Esophagus squamous epithelium (tissue), 5 donors: ENCODE measurements at regions not wholly inside any gene's neighbourhood (a gene's known extent, or its start where the extent isn't known, plus 50 kb on each side); places are given as distances from the start of the nearest gene placed in this dataset.
"Not testable (repeated sequence)": the region's sequence is repeated elsewhere in the genome, so short reads cannot be mapped to it uniquely, and the experiment has no call there.

Experiments
- DNase-seq: peaks from one replicate; lab custom pipeline; 2025; lab: John Stamatoyannopoulos, UW
- H3K27ac ChIP-seq, 4 donors: fragments of 200-600 bp; sonication (generic); one replicate each; pipeline ENCODE4 v1.5.1; 2016 to 2019; ENCODE audit warnings: mild to moderate bottlenecking in 1 of 4
- H3K27me3 ChIP-seq, 4 donors: fragments of 200-600 bp; sonication (generic); 1 replicate in 3 of 4; 2 replicates in 1 of 4; pipeline versions ENCODE4 v1.5.1 to v1.6.0; 2017 to 2021; ENCODE audit warnings: antibody characterized with exemption in 1 of 4
- H3K36me3 ChIP-seq, 3 donors: fragments of 200-600 bp; sonication (generic); one replicate each; pipeline ENCODE4 v1.5.1; 2016 to 2019
- H3K4me1 ChIP-seq, 3 donors: fragments of 200-600 bp; sonication (generic); one replicate each; pipeline ENCODE4 v1.5.1; 2017 to 2019
- H3K4me3 ChIP-seq, 4 donors: fragments of 200-600 bp; sonication (generic); 1 replicate in 3 of 4; 2 replicates in 1 of 4; pipeline ENCODE4 v1.5.1; 2016 to 2019; ENCODE audit warnings: mild to moderate bottlenecking in 2 of 4, moderate library complexity in 1 of 4
- H3K9me3 ChIP-seq, 3 donors: fragments of 200-600 bp; sonication (generic); one replicate each; pipeline ENCODE4 v1.5.1; 2016 to 2019
- CTCF ChIP-seq, 6 experiments: fragments of 450-650 bp in 4 of 6; fragments of 200-600 bp in 2 of 6; sonication (generic) in 2 of 6; IDR thresholded peaks; one replicate each; pipeline ENCODE4 v1.5.1; 2016 to 2019; ENCODE audit warnings: antibody characterized with exemption in 6 of 6, mild to moderate bottlenecking in 4 of 6, moderate library complexity in 4 of 6
- POLR2A ChIP-seq, 4 donors: fragments of 450-650 bp; IDR thresholded peaks; one replicate each; pipeline ENCODE4 v1.6.1; 2017; ENCODE audit warnings: antibody characterized with exemption in 4 of 4, mild to moderate bottlenecking in 4 of 4, moderate library complexity in 3 of 4
- WGBS, 2 donors: methylation state at CpG; one replicate each; pipeline ENCODE4 v1.1.5; 2018; 5-methylcytosine and 5-hydroxymethylcytosine counted together
- intact Hi-C: fragments of 100-400 bp; cut with DNase I; formaldehyde crosslinking; loops from one replicate; pipeline ENCODE4 v1.15.0; 2022
- donor health status: DM: yes; HTN: yes; CAD: no.

GRCh38 chr4:141469392-141469791 lies 167.0 kb upstream of the IL15 start:
- Histone ChIP-seq H3K36me3 (no peaks in the 10 kb centered on the region), H3K4me3 (no peak overlapping the region), H3K9me3 (no peaks in the 10 kb centered on the region), H3K4me1 (no peaks in the 10 kb centered on the region), H3K27ac (no peak overlapping the region), H3K27me3 (no peaks in the 10 kb centered on the region)
- 71 to 80% methylated on average over 1 of the region's 1 CpG for WGBS, 2 donors
- intact Hi-C loops = no loop called here
- DNase-seq = no peak
- TF ChIP-seq CTCF (IDR thresholded peaks at IDR 0.05) (no peak), POLR2A (IDR thresholded peaks at IDR 0.05) (no peak)

GRCh38 chr4:141473026-141473540 lies 163.3 kb upstream of the IL15 start:
- TF ChIP-seq CTCF (IDR thresholded peaks at IDR 0.05) (no peak), POLR2A (IDR thresholded peaks at IDR 0.05) (no peak)
- DNase-seq = no peak
- H3K27ac ChIP-seq = no peak overlapping the region
- no peaks in the 10 kb centered on the region for H3K4me1 ChIP-seq
- no peaks in the 10 kb centered on the region for H3K9me3 ChIP-seq
- no peak overlapping the region for H3K4me3 ChIP-seq
- no peaks in the 10 kb centered on the region for H3K36me3 ChIP-seq
- intact Hi-C loops = no loop called here
- no peaks in the 10 kb centered on the region for H3K27me3 ChIP-seq

DNA sequence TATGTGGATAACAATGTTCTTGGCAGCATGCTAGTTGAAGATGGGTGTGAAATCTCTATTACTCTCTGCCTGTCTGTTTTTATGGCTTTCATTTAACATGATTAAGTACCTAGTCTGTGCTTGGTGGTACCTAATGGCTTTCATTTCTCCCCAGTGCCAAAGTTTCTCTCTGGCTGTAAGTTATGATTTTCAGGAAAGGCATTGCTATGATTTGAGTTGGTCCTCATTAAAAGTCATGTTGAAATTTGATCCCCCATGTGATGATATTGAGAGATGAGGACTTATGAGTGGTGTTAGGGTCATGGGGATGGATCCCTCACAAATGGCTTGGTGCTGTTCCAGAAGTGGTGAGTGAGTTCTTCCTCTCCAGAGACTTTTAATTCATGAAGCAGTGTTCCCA lies 162.4 kb upstream of the IL15 start:
- no peaks in the 10 kb centered on the region for H3K36me3 ChIP-seq
- TF ChIP-seq POLR2A (IDR thresholded peaks at IDR 0.05) (no peak), CTCF (IDR thresholded peaks at IDR 0.05) (no peak)
- no peak overlapping the region for H3K27ac ChIP-seq
- H3K4me3 ChIP-seq = no peak overlapping the region
- intact Hi-C loops = no loop called here
- H3K27me3 ChIP-seq = no peaks in the 10 kb centered on the region
- H3K4me1 ChIP-seq = no peaks in the 10 kb centered on the region
- no peak for DNase-seq
- no peaks in the 10 kb centered on the region for H3K9me3 ChIP-seq

- TF ChIP-seq POLR2A (IDR thresholded peaks at IDR 0.05) (no peak), CTCF (IDR thresholded peaks at IDR 0.05) (no peak)
- intact Hi-C loops = no loop called here
These were observed 155.4 kb upstream of the IL15 start for GRCh38 chr4:141480950-141481349.

DNA sequence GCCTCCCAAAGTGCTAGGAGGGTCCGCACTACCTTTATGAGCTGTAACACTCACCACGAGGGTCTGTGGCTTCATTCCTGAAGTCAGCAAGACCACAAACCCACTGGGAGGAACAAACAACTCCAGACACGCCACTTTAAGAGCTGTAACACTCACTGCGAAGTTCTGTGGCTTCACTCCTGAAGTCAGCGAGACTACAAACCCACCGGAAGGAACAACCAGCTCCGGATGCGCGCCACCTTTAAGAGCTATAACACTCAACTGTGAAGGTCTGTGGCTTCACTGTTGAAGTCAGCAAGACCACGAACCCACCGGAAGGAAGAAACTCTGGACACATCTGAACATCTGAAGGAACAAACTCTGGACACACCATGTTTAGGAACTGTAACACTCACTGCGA lies 152.1 kb upstream of the IL15 start:
- DNase-seq, H3K27ac ChIP-seq, H3K36me3 ChIP-seq, H3K27me3 ChIP-seq, H3K4me3 ChIP-seq, H3K4me1 ChIP-seq, intact Hi-C loops: not testable (repeated sequence)
- WGBS, 2 donors = 100% methylated on average over 2 to 7 of the region's 12 CpGs
- H3K9me3 ChIP-seq = peaks cover 0 to 21% (median 3%) of the 10 kb centered on the region in 3 donors

More at GRCh38 chr4:141480950-141481349, 155.4 kb upstream of the IL15 start:
- no peak overlapping the region for H3K27ac ChIP-seq
- H3K4me1 ChIP-seq = no peaks in the 10 kb centered on the region
- H3K9me3 ChIP-seq = peaks cover 0 to 21% (median 3%) of the 10 kb centered on the region in 3 donors
- H3K36me3 ChIP-seq = no peaks in the 10 kb centered on the region
- H3K4me3 ChIP-seq = no peak overlapping the region
- no peaks in the 10 kb centered on the region for H3K27me3 ChIP-seq
- DNase-seq = no peak

- H3K27me3 ChIP-seq = no peaks in the 10 kb centered on the region
- no peaks in the 10 kb centered on the region for H3K4me1 ChIP-seq
- 29 to 33% methylated on average over 4 of the region's 4 CpGs for WGBS, 2 donors
- H3K36me3 ChIP-seq = no peaks in the 10 kb centered on the region
- H3K9me3 ChIP-seq = peaks cover 0 to 7% (median 3%) of the 10 kb centered on the region in 3 donors
- intact Hi-C loops = no loop called here
- H3K4me3 ChIP-seq = no peak overlapping the region
- TF ChIP-seq CTCF (IDR thresholded peaks at IDR 0.05) (no peak), POLR2A (IDR thresholded peaks at IDR 0.05) (no peak)
- no peak overlapping the region for H3K27ac ChIP-seq
- DNase-seq = no peak
These were observed 149.9 kb upstream of the IL15 start for GRCh38 chr4:141486375-141486997.
